ENCODE measurements at regions not wholly inside any gene's neighbourhood (a gene's known extent, or its start where the extent isn't known, plus 50 kb on each side); places are given as distances from the start of the nearest gene placed in this dataset.

DNA sequence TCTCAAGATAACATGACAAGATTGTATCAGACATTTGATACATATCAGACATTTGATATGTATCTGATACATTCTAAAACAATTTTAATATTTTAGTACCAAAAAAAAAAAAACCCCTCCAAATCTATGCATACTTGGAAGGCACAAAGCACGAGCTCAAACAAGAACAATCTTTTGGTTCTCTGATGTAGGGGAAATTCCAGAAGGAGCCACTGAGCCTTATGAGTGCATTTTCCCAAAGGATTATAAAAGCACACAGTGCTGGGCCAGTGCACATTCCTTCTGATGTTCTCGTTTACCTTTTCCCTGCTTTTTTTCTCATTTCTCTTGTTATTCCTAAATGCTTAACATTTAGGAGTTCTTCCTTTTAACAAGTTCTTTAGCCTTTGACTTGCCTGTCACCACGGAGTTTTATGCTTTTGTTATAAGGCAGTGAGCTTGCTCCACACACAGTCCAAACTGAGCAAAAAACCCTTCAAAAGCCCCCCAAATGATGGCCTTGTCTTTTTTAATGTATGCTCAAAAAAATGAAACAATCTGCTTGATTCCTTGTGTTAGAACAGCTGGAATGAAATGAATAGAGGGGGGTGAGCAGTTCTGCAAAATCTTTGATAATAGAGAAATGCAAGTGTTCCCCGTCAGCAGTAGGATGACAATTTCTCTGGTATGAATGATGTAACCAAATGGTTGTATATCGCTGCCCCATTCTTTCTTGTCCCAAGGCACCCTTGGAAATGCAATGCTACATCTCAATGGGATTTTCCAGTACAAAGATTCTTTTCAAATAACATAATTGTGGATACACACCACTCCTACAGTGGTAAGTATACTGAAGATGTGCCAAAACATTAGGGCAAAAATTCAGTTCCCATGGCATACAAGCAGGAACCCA is 597.2 kb upstream of the ZEB2 start:
- no peak overlapping the region for H3K27ac ChIP-seq
- no peak overlapping the region for H3K4me3 ChIP-seq
- TF ChIP-seq, protein P1, sequence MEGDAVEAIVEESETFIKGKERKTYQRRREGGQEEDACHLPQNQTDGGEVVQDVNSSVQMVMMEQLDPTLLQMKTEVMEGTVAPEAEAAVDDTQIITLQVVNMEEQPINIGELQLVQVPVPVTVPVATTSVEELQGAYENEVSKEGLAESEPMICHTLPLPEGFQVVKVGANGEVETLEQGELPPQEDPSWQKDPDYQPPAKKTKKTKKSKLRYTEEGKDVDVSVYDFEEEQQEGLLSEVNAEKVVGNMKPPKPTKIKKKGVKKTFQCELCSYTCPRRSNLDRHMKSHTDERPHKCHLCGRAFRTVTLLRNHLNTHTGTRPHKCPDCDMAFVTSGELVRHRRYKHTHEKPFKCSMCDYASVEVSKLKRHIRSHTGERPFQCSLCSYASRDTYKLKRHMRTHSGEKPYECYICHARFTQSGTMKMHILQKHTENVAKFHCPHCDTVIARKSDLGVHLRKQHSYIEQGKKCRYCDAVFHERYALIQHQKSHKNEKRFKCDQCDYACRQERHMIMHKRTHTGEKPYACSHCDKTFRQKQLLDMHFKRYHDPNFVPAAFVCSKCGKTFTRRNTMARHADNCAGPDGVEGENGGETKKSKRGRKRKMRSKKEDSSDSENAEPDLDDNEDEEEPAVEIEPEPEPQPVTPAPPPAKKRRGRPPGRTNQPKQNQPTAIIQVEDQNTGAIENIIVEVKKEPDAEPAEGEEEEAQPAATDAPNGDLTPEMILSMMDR (IDR thresholded peaks at IDR 0.05) = no peak
- H3K4me1 ChIP-seq = peaks cover 0 to 4% of the 10 kb centered on the region in 2 donors
- DNase-seq (no peak), ATAC-seq (no peak)
- intact Hi-C loops (cut with DNase I) = no loop called here
- no peaks in the 10 kb centered on the region for H3K36me3 ChIP-seq
- no peaks in the 10 kb centered on the region for H3K27me3 ChIP-seq
- H3K9me3 ChIP-seq = no peaks in the 10 kb centered on the region

DNA sequence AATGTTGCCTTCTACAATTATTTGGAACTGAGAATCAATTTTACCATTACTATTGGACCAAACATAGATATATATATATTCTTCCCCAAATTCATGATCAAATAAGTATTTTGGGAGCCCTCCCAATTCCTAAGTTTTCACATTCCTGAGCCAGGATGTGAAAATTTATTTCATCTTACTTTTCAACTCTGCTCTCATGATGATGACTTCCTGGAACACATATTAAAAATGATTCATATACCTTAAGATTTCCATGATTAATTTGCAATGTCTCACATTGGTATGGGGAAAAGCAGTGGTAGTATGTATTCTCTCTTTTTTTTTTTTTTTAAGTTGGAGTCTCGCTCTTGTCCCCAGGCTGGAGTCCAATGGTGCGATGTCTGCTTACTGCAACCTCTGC is 596.1 kb upstream of the ZEB2 start:
- Histone ChIP-seq H3K27me3 (no peaks in the 10 kb centered on the region), H3K4me3 (no peak overlapping the region), H3K36me3 (no peaks in the 10 kb centered on the region), H3K27ac (no peak overlapping the region), H3K9me3 (no peaks in the 10 kb centered on the region), H3K4me1 (peaks cover 0 to 4% of the 10 kb centered on the region in 2 donors)
- no peak for DNase-seq
- intact Hi-C loops (cut with DNase I) = no loop called here
- TF ChIP-seq, protein P1 (IDR thresholded peaks at IDR 0.05) = no peak
- ATAC-seq = no peak

DNA sequence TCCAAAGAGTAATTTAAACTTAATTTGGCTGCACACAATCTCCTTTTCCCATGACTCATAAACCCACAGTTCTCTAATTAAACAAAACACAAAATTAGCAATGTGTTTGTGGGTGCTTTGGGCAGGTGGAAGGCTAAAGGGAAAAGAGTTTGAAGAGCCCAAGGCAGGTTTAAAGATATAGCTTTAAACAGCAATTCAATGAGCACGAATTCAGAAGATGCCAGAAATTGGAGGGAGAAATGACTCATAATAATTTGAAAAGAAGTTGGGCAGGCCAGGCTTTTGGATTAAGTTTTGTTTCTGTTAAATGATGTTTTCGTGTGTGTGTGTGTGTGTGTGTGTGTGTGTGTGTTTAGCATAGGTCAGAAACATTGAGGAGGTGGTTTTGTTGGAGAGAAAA is 594.8 kb upstream of the ZEB2 start:
- ATAC-seq (no peak), DNase-seq (no peak)
- Histone ChIP-seq H3K27me3 (no peaks in the 10 kb centered on the region), H3K9me3 (no peaks in the 10 kb centered on the region), H3K4me1 (peaks cover 0 to 4% of the 10 kb centered on the region in 2 donors), H3K27ac (no peak overlapping the region), H3K4me3 (no peak overlapping the region), H3K36me3 (no peaks in the 10 kb centered on the region)
- TF ChIP-seq, protein P1 (IDR thresholded peaks at IDR 0.05) = no peak
- intact Hi-C loops (cut with DNase I) = no loop called here

DNA sequence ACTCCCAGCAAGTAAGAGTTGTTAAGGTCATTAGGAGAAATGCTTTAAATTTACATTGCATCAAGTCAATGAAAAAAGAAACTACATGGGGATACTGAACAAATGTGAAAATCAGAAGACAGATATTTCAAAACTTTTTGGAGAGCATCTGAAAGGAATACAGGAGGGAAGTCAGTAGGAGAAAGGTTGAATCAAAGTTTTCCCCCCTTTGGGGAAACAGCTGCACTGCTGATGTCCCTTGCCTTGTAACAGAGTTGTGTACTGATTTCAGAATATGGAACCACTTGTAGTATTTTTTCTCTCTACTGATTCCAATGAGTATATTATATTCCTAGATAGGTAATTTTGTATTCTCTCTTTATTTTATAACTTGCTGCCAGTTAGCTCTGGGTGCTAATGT is 592.5 kb upstream of the ZEB2 start:
- TF ChIP-seq, protein P1 (IDR thresholded peaks at IDR 0.05) = no peak
- Histone ChIP-seq H3K27me3 (no peaks in the 10 kb centered on the region), H3K36me3 (no peaks in the 10 kb centered on the region), H3K4me1 (peaks cover 0 to 4% of the 10 kb centered on the region in 2 donors), H3K27ac (no peak overlapping the region), H3K9me3 (no peaks in the 10 kb centered on the region), H3K4me3 (no peak overlapping the region)
- no peak for ATAC-seq
- intact Hi-C loops (cut with DNase I) = no loop called here
- DNase-seq = no peak

DNA sequence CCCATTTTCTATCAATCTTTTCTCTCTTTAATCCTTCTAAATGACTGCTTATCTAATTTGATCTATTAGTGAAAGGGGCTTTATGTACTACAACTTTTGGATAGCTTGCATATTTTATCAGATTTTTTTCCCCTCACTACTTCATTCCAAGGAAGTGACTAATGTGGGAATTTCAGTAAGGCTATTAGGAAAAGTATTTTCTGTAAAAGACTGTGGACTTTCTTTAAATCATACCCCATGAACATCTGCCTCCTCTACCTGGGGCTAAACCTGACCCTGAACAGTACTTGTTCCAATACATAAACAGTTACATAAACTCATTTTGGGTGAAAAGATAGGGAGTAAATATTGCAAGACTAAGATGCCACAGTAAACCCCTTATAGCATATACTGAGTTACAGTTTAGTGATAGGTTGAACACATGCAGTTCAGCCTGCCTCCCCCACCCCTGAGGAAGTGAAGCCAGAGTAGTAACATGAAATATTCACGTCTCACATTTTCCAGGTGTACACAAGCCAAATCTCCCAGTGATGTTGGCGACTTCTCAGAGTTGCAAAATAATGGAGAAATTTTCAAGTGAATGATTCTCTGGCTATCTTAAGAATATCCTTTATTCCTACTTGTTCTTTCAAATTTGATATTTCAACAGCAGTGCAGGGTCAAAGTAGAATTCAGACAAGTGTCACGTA is 590.9 kb upstream of the ZEB2 start:
- no peak for DNase-seq
- intact Hi-C loops (cut with DNase I) = no loop called here
- Histone ChIP-seq H3K27ac (no peak overlapping the region), H3K27me3 (no peaks in the 10 kb centered on the region), H3K4me1 (peaks cover 0 to 4% of the 10 kb centered on the region in 2 donors), H3K36me3 (no peaks in the 10 kb centered on the region), H3K4me3 (no peak overlapping the region), H3K9me3 (no peaks in the 10 kb centered on the region)
- TF ChIP-seq, protein P1 (IDR thresholded peaks at IDR 0.05) = no peak
- ATAC-seq = no peak

All from left lung (tissue), 4 donors.